Stimulated activated naive CD8-positive, alpha-beta T cell treated with anti-CD3 and anti-CD28 coated beads, Interleukin-15, Interleukin-2, amounts not matched to agents 100 ng/mL and 50 ng/mL, for 24 hours (primary cell): ENCODE measurements at regions not wholly inside any gene's neighbourhood (a gene's known extent, or its start where the extent isn't known, plus 50 kb on each side); places are given as distances from the start of the nearest gene placed in this dataset.

Source experiments
- H3K27ac Mint-ChIP-seq: one replicate; pipeline ENCODE4 v1.8.0; 2021; ENCODE audit warnings: mild to moderate bottlenecking, mixed read lengths
- H3K27me3 Mint-ChIP-seq: one replicate; pipeline ENCODE4 v1.8.0; 2021; ENCODE audit warnings: mixed read lengths
- H3K36me3 Mint-ChIP-seq: one replicate; pipeline ENCODE4 v1.8.0; 2021; ENCODE audit warnings: low read depth, mixed read lengths
- H3K4me1 Mint-ChIP-seq: one replicate; pipeline ENCODE4 v1.8.0; 2021; ENCODE audit warnings: low read depth, mixed read lengths
- H3K4me3 Mint-ChIP-seq: one replicate; pipeline ENCODE4 v1.8.0; 2021; ENCODE audit warnings: mild to moderate bottlenecking, mixed read lengths
- H3K9me3 Mint-ChIP-seq: one replicate; pipeline ENCODE4 v1.8.0; 2021; ENCODE audit warnings: mixed read lengths

DNA sequence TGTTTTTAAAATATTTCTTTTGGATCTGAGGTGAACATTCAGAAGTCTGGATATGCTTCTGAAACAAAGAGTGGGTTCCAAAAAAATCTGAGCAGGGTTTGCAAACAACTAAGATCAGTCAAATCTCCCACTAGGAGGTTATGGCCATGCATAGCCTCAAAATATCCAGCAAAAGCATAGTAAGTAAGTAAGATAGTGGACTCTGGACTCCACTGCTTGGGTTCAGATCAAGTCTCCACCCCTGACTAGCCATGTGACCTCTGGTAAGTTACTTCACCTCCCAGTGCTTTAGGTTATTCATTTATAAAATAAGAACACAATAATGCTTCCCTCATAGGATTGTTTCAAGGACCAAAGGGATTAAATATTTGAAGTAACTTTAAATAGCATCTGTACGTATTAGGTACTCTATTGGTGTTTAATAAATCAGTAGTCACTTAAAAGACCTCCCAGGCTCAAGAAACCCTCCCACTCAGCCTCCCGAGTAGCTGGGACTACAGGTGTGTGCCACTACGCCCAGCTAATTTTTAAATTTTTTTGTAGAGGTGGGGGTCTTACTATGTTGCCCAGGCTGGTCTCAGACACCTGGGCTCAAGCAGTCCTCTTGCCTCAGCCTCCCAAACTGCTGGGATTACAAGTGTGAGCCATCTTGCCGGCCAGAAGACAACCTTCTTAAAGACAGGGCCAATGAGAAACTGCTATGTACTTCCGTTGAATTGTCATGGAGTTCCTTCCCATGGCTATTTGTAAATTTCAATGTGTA lies 95.7 kb upstream of the SOX5 start:
- no peaks in the 10 kb centered on the region for H3K4me1 Mint-ChIP-seq
- no peak overlapping the region for H3K4me3 Mint-ChIP-seq
- H3K36me3 Mint-ChIP-seq, result no peaks in the 10 kb centered on the region
- H3K9me3 Mint-ChIP-seq, result peaks cover 3% of the 10 kb centered on the region
- H3K27me3 Mint-ChIP-seq, result no peaks in the 10 kb centered on the region
- H3K27ac Mint-ChIP-seq, result no peak overlapping the region

DNA sequence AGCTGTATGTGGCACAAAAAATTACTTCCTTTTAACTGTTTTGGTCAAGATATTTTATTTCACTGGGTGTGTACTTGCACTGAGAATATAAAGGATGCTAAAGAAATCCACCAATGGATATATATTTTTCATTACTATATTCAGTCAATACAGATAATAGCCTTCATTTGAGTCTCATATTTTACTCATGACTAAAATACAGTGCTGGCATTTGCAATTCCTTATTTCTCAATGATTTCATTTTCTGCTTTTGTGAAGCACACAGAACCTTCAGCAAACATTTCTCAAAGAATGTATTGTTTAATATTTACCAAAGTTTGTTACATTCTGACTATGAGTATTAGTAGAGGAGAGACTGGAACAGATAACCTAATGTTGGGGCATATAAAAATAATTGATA lies 93.2 kb upstream of the SOX5 start:
- Mint-ChIP-seq H3K4me3 (no peak overlapping the region), H3K4me1 (no peaks in the 10 kb centered on the region), H3K36me3 (no peaks in the 10 kb centered on the region), H3K9me3 (no peaks in the 10 kb centered on the region), H3K27me3 (no peaks in the 10 kb centered on the region), H3K27ac (no peak overlapping the region)

DNA sequence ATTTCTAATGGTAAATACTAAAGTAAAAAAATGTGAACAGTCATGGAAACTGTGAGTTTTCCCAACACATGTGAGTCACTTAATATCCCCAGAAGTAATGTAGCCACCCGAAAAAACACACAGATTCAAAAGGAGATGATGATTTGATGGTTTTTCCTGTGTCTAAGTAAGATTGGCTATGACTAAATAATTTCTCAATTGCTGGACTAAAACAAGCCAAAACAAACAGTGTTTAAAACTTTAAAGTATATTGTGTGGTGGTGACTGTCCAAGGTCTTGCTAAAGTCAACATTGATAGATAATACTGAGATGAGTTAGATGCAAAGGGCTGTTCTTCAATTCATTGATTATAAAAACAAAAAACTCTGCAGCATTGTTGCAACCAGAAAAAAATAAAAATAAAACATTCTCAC lies 89.6 kb upstream of the SOX5 start:
- Mint-ChIP-seq H3K4me3 (no peak overlapping the region), H3K36me3 (no peaks in the 10 kb centered on the region), H3K27ac (no peak overlapping the region), H3K9me3 (no peaks in the 10 kb centered on the region), H3K27me3 (no peaks in the 10 kb centered on the region), H3K4me1 (no peaks in the 10 kb centered on the region)

GRCh38 chr12:24038211-24038997 lies 88.9 kb upstream of the SOX5 start:
- no peaks in the 10 kb centered on the region for H3K4me1 Mint-ChIP-seq
- H3K27ac Mint-ChIP-seq, result no peak overlapping the region
- no peaks in the 10 kb centered on the region for H3K36me3 Mint-ChIP-seq
- no peaks in the 10 kb centered on the region for H3K9me3 Mint-ChIP-seq
- no peaks in the 10 kb centered on the region for H3K27me3 Mint-ChIP-seq
- no peak overlapping the region for H3K4me3 Mint-ChIP-seq

- Mint-ChIP-seq H3K4me1 (no peaks in the 10 kb centered on the region), H3K9me3 (no peaks in the 10 kb centered on the region), H3K27me3 (no peaks in the 10 kb centered on the region), H3K4me3 (no peak overlapping the region), H3K27ac (no peak overlapping the region), H3K36me3 (no peaks in the 10 kb centered on the region)
Measured at GRCh38 chr12:24036438-24037216, 87.2 kb upstream of the SOX5 start.

DNA sequence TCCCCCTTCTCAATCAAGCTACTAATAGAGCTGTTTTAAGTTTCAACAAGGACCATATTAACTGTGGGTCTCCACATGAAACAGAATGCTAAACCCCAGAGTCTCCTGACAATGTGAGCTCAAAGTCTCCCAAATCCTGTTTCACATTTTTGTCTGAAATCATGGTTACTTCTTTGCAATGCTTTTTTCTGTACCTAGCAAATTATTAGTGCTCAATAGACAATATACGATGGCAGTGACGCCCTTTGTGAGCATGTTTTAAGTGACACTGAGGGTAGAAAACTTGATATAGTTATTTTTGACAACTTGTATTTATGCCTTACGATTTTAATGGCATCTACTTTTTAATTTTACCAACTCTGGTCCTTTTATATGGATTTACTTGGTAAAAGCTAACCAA lies 85.4 kb upstream of the SOX5 start:
- Mint-ChIP-seq H3K4me3 (no peak overlapping the region), H3K36me3 (no peaks in the 10 kb centered on the region), H3K4me1 (no peaks in the 10 kb centered on the region), H3K27me3 (no peaks in the 10 kb centered on the region), H3K27ac (no peak overlapping the region), H3K9me3 (no peaks in the 10 kb centered on the region)

DNA sequence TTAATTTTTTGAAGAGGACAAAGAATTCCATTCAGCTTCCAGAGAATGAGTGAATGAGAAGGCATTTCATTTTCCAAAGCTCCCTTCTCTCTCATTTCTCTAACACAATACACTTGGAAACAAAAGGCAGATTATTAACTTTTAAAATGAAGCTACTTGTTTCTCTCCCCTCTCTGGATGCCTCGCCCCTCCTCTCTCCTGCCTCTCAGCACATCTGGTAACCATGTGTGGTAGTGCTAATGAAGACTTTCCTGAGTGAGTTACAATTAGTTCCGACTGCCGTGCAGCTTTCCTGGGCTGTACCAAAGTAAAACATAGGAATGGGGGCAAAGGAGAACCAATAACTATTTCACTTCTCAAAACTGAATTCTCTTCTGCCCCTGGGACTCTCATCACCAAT lies 84.7 kb upstream of the SOX5 start:
- no peaks in the 10 kb centered on the region for H3K9me3 Mint-ChIP-seq
- H3K36me3 Mint-ChIP-seq, result no peaks in the 10 kb centered on the region
- no peaks in the 10 kb centered on the region for H3K4me1 Mint-ChIP-seq
- no peaks in the 10 kb centered on the region for H3K27me3 Mint-ChIP-seq
- no peak overlapping the region for H3K27ac Mint-ChIP-seq
- H3K4me3 Mint-ChIP-seq, result no peak overlapping the region

GRCh38 chr12:24027352-24027751 lies 77.9 kb upstream of the SOX5 start:
- no peak overlapping the region for H3K27ac Mint-ChIP-seq
- no peaks in the 10 kb centered on the region for H3K9me3 Mint-ChIP-seq
- H3K27me3 Mint-ChIP-seq, result no peaks in the 10 kb centered on the region
- no peak overlapping the region for H3K4me3 Mint-ChIP-seq
- H3K4me1 Mint-ChIP-seq, result no peaks in the 10 kb centered on the region
- H3K36me3 Mint-ChIP-seq, result no peaks in the 10 kb centered on the region

GRCh38 chr12:24025153-24025798 lies 75.8 kb upstream of the SOX5 start:
- no peaks in the 10 kb centered on the region for H3K4me1 Mint-ChIP-seq
- no peaks in the 10 kb centered on the region for H3K9me3 Mint-ChIP-seq
- H3K27me3 Mint-ChIP-seq, result no peaks in the 10 kb centered on the region
- H3K4me3 Mint-ChIP-seq, result no peak overlapping the region
- no peaks in the 10 kb centered on the region for H3K36me3 Mint-ChIP-seq
- H3K27ac Mint-ChIP-seq, result no peak overlapping the region

GRCh38 chr12:24023081-24023480 lies 73.6 kb upstream of the SOX5 start:
- Mint-ChIP-seq H3K9me3 (peaks cover under 1% of the 10 kb centered on the region), H3K4me3 (no peak overlapping the region), H3K27me3 (no peaks in the 10 kb centered on the region), H3K27ac (no peak overlapping the region), H3K4me1 (no peaks in the 10 kb centered on the region), H3K36me3 (no peaks in the 10 kb centered on the region)

DNA sequence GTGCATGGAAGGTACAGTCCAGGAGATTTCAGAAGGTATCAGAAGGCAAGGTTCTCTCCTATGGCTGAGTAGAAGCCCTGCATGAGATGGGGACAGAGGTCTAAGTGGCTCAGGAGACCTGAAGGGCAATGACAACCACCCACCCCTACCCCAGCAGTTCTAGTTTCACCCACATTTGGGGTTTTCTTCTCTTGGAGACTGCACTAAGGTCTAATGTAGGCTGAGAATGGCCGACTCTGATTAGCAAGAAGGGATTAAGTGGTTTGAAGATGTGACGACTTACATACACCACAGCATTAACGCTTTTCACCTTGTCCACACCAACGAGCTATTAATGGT lies 71.7 kb upstream of the SOX5 start:
- H3K36me3 Mint-ChIP-seq, result no peaks in the 10 kb centered on the region
- peaks cover 6% of the 10 kb centered on the region for H3K9me3 Mint-ChIP-seq
- no peaks in the 10 kb centered on the region for H3K27me3 Mint-ChIP-seq
- no peaks in the 10 kb centered on the region for H3K4me1 Mint-ChIP-seq
- H3K4me3 Mint-ChIP-seq, result no peak overlapping the region
- H3K27ac Mint-ChIP-seq, result no peak overlapping the region

DNA sequence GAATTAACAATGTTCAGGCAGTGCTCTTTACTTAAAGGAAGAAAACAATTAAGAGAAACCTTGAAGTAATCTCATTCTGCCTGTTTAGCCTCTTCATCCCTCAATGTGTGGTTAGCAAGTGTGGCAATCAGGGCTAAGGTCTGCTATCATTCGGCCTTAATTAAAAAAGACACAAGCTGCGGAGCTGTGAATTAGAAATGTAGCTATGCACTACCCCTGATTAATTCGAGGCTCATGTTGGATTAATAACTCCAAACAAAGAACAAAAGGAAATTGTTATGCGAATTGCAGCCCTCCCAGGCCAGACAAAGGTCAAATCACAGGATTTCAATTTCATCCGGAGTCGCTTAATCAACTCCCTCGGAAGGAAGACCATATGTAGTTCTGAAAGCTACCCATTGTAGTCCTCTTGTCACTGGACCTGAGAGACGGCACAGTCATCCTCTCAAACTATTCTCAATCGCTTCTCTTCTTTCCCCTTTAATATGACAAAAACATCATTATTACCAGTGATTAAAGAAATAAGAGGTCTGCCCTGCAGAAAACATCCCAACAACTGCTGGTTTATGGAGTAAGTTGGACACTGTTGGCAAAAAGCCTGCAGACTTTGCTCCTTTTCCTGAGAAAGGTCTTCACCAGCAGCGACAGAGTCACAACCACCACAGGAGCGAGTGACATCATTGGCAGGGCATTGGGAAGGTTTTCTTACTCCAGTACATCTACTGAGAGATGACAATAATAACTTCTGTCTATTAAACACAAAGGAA lies 71.1 kb upstream of the SOX5 start:
- no peaks in the 10 kb centered on the region for H3K4me1 Mint-ChIP-seq
- peaks cover 6% of the 10 kb centered on the region for H3K9me3 Mint-ChIP-seq
- no peak overlapping the region for H3K4me3 Mint-ChIP-seq
- H3K27me3 Mint-ChIP-seq, result no peaks in the 10 kb centered on the region
- no peaks in the 10 kb centered on the region for H3K36me3 Mint-ChIP-seq
- H3K27ac Mint-ChIP-seq, result no peak overlapping the region

DNA sequence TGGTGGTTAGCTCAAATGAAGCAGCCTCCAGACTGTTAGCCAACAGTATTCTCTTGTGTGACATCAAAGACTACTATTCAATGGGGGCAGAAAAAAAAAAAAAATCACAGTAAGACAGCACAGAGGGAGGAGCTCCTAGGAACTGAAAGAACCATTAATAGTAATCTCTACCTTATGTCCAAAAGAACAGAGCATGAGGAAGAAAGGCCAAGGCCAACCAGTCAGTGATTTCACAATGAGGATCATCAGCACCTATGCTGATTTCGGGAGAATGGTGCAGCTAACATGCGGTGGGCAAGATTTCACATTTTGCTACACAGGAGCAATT lies 66.3 kb upstream of the SOX5 start:
- Mint-ChIP-seq H3K9me3 (peaks cover 6% of the 10 kb centered on the region), H3K36me3 (no peaks in the 10 kb centered on the region), H3K27me3 (no peaks in the 10 kb centered on the region), H3K4me3 (no peak overlapping the region), H3K27ac (no peak overlapping the region), H3K4me1 (no peaks in the 10 kb centered on the region)
